Astrocyte (in vitro differentiated cells and primary cell): ENCODE measurements at regions not wholly inside any gene's neighbourhood (a gene's known extent, or its start where the extent isn't known, plus 50 kb on each side); places are given as distances from the start of the nearest gene placed in this dataset.

Experiments used
- DNase-seq: peaks from one replicate; pipeline ENCODE4 v3.0.0-alpha.2; 2010; ENCODE audit warnings: low read depth
- FAIRE-seq: peaks from 2 replicates; lab custom pipeline; 2011; peaks lifted over from hg19 to GRCh38; lab: Jason Lieb, UNC
- H2AFZ ChIP-seq: 2 replicates; pipeline ENCODE4 v1.6.0; 2012; ENCODE audit warnings: low read depth, low read length, inconsistent platforms
- H3K27ac ChIP-seq: 2 replicates; pipeline ENCODE4 v1.5.1; 2011; ENCODE audit warnings: low read depth, low read length, inconsistent platforms
- H3K27me3 ChIP-seq: 2 replicates; pipeline ENCODE4 v1.6.0; 2011; ENCODE audit warnings: low read length, inconsistent platforms; ENCODE audit not compliant: insufficient read depth
- H3K36me3 ChIP-seq: 2 replicates; pipeline ENCODE4 v1.5.1; 2011; ENCODE audit warnings: low read length, inconsistent platforms; ENCODE audit not compliant: insufficient read depth
- H3K4me1 ChIP-seq: 2 replicates; pipeline ENCODE4 v1.5.1; 2011; ENCODE audit warnings: low read length, inconsistent platforms; ENCODE audit not compliant: insufficient read depth
- H3K4me2 ChIP-seq: 2 replicates; pipeline ENCODE4 v1.6.0; 2012; ENCODE audit warnings: low read length, inconsistent platforms
- H3K4me3 ChIP-seq: 2 replicates; pipeline ENCODE4 v1.5.1; 2011; ENCODE audit warnings: low read depth, mild to moderate bottlenecking, low read length, inconsistent platforms; ENCODE audit not compliant: insufficient read depth
- H3K79me2 ChIP-seq: 2 replicates; pipeline ENCODE4 v1.6.0; 2012; ENCODE audit warnings: mild to moderate bottlenecking, low read length, inconsistent platforms; ENCODE audit not compliant: insufficient read depth
- H3K9ac ChIP-seq: 2 replicates; pipeline ENCODE4 v1.6.0; 2012; ENCODE audit warnings: mild to moderate bottlenecking, low read length, inconsistent platforms
- H3K9me3 ChIP-seq: 2 replicates; pipeline ENCODE4 v1.5.1; 2012; ENCODE audit warnings: low read depth, mild to moderate bottlenecking, low read length, inconsistent platforms; ENCODE audit not compliant: insufficient read depth
- H4K20me1 ChIP-seq: 2 replicates; pipeline ENCODE4 v1.6.0; 2012; ENCODE audit warnings: low read length, inconsistent platforms; ENCODE audit not compliant: insufficient read depth
- H3K27ac Mint-ChIP-seq: one replicate; pipeline ENCODE4 v1.8.0; 2021; ENCODE audit warnings: mild to moderate bottlenecking, mixed read lengths; ENCODE audit not compliant: unreplicated experiment
- H3K27me3 Mint-ChIP-seq: one replicate; pipeline ENCODE4 v1.8.0; 2021; ENCODE audit warnings: low read depth, mixed read lengths; ENCODE audit not compliant: unreplicated experiment
- H3K36me3 Mint-ChIP-seq: one replicate; pipeline ENCODE4 v1.8.0; 2021; ENCODE audit warnings: low read depth, mixed read lengths; ENCODE audit not compliant: unreplicated experiment
- H3K4me1 Mint-ChIP-seq: one replicate; pipeline ENCODE4 v1.8.0; 2021; ENCODE audit warnings: low read depth, mixed read lengths; ENCODE audit not compliant: unreplicated experiment
- H3K4me3 Mint-ChIP-seq: one replicate; pipeline ENCODE4 v1.8.0; 2021; ENCODE audit warnings: mild to moderate bottlenecking, moderate library complexity, mixed read lengths; ENCODE audit not compliant: unreplicated experiment
- H3K9me3 Mint-ChIP-seq: one replicate; pipeline ENCODE4 v1.8.0; 2021; ENCODE audit warnings: mild to moderate bottlenecking, mixed read lengths; ENCODE audit not compliant: unreplicated experiment
- EZH2 ChIP-seq: IDR thresholded peaks from 2 replicates; pipeline ENCODE4 v1.6.1; 2012; ENCODE audit warnings: mild to moderate bottlenecking, low read length, inconsistent platforms; ENCODE audit not compliant: insufficient read depth
- TF ChIP-seq, protein P1 (sequence below): IDR thresholded peaks from 2 replicates; pipeline ENCODE4 v1.5.1; 2011; ENCODE audit warnings: low read depth, mild to moderate bottlenecking, inconsistent platforms, low read length, moderate library complexity; ENCODE audit not compliant: insufficient read depth

DNA sequence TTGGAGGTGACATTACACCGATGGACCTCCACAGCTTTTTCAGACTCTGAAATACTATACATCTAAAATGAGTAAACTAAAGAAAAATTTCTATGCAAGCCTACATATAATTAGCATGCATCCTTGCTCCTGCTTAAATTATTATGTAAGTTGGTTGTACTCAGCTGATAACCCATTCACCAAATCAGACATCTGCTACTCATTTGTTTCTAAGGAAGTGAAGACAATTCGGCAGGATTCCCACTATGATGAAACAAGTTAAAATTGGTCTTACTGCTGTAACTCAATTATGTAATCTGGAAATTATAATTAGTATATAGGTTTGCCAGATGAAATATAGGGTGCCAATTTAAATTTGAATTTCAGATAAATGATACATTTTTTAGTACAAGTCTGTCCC is 59.5 kb upstream of the FGF13 start:
- Mint-ChIP-seq H3K4me3 (no peak overlapping the region), H3K27ac (no peak overlapping the region), H3K9me3 (no peaks in the 10 kb centered on the region), H3K4me1 (peaks cover 3% of the 10 kb centered on the region), H3K36me3 (no peaks in the 10 kb centered on the region), H3K27me3 (no peaks in the 10 kb centered on the region)
- Histone ChIP-seq H3K9me3 (no peaks in the 10 kb centered on the region), H3K36me3 (no peaks in the 10 kb centered on the region), H3K4me3 (no peak overlapping the region), H3K79me2 (no peaks in the 10 kb centered on the region), H3K4me2 (no peak overlapping the region), H4K20me1 (no peaks in the 10 kb centered on the region), H3K27ac (no peak overlapping the region), H2AFZ (no peak overlapping the region), H3K4me1 (no peaks in the 10 kb centered on the region), H3K27me3 (no peaks in the 10 kb centered on the region), H3K9ac (no peak overlapping the region)
- no peak for DNase-seq
- TF ChIP-seq, protein P1, sequence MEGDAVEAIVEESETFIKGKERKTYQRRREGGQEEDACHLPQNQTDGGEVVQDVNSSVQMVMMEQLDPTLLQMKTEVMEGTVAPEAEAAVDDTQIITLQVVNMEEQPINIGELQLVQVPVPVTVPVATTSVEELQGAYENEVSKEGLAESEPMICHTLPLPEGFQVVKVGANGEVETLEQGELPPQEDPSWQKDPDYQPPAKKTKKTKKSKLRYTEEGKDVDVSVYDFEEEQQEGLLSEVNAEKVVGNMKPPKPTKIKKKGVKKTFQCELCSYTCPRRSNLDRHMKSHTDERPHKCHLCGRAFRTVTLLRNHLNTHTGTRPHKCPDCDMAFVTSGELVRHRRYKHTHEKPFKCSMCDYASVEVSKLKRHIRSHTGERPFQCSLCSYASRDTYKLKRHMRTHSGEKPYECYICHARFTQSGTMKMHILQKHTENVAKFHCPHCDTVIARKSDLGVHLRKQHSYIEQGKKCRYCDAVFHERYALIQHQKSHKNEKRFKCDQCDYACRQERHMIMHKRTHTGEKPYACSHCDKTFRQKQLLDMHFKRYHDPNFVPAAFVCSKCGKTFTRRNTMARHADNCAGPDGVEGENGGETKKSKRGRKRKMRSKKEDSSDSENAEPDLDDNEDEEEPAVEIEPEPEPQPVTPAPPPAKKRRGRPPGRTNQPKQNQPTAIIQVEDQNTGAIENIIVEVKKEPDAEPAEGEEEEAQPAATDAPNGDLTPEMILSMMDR = no peak
- TF ChIP-seq EZH2 = no peak
- FAIRE-seq = no peak

DNA sequence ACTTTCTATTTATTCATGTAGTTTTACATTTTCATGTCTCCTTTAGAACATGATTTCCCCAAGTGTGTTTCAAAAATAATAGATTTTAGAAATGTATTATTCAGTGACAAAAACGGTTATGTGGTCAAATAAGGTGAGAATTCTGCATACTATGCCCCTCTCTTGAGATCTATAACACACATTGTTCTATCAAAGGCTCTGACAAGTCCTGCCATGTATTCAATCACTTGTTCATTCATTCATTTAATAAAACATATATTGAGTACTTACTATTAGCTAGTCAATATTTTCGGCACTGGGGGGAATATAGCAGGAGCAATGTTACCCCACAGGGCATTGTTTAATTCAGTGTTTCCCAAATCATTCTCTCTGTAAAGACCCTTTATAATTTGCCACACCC is 58.4 kb upstream of the FGF13 start:
- Histone ChIP-seq H2AFZ (no peak overlapping the region), H3K36me3 (no peaks in the 10 kb centered on the region), H3K4me1 (peaks cover 3% of the 10 kb centered on the region), H3K9ac (no peak overlapping the region), H3K79me2 (no peaks in the 10 kb centered on the region), H4K20me1 (no peaks in the 10 kb centered on the region), H3K4me3 (no peak overlapping the region), H3K4me2 (no peak overlapping the region), H3K9me3 (no peaks in the 10 kb centered on the region), H3K27me3 (no peaks in the 10 kb centered on the region), H3K27ac (no peak overlapping the region)
- no peak for DNase-seq
- Mint-ChIP-seq H3K4me1 (peaks cover 14% of the 10 kb centered on the region), H3K36me3 (no peaks in the 10 kb centered on the region), H3K4me3 (no peak overlapping the region), H3K27me3 (no peaks in the 10 kb centered on the region), H3K27ac (no peak overlapping the region), H3K9me3 (no peaks in the 10 kb centered on the region)
- FAIRE-seq = peak; percentile 60
- no peak for TF ChIP-seq EZH2
- TF ChIP-seq, protein P1 = no peak

DNA sequence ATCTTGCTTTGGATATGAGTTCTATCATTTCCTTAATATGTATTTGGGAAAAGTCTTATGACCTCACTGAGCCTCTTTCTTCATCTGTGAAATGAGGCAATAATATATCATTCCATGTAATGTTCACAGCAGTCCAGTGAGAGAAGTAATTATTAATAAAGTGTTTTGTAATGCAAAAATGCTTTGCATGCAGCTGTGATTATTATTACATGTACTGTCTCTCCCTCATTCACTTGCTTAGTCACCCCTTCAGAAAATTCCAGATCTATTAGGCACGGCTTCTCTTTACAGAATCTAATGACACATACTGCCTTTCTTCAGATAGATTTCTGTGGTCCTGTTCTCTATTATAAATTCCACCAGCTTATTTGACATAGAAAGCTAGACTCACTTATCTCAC is 53.5 kb upstream of the FGF13 start:
- Histone ChIP-seq H3K27ac (peak overlapping the region; percentile 26), H3K27me3 (no peaks in the 10 kb centered on the region), H3K4me3 (no peak overlapping the region), H3K4me1 (peaks cover 3% of the 10 kb centered on the region), H3K9ac (no peak overlapping the region), H4K20me1 (no peaks in the 10 kb centered on the region), H3K9me3 (no peaks in the 10 kb centered on the region), H3K79me2 (no peaks in the 10 kb centered on the region), H3K4me2 (no peak overlapping the region), H2AFZ (no peak overlapping the region), H3K36me3 (no peaks in the 10 kb centered on the region)
- no peaks in the 10 kb centered on the region for H3K27me3 Mint-ChIP-seq
- H3K36me3 Mint-ChIP-seq = no peaks in the 10 kb centered on the region
- H3K4me3 Mint-ChIP-seq = no peak overlapping the region
- peaks cover 13% of the 10 kb centered on the region for H3K4me1 Mint-ChIP-seq
- H3K27ac Mint-ChIP-seq = no peak overlapping the region
- H3K9me3 Mint-ChIP-seq = no peaks in the 10 kb centered on the region
- TF ChIP-seq, protein P1 = no peak
- no peak for TF ChIP-seq EZH2
- DNase-seq = peak; percentile 77
- peak; percentile 90 for FAIRE-seq
